GM18502 (cell line): ENCODE measurements at regions not wholly inside any gene's neighbourhood (a gene's known extent, or its start where the extent isn't known, plus 50 kb on each side); places are given as distances from the start of the nearest gene placed in this dataset.
"Not testable (repeated sequence)": the region's sequence is repeated elsewhere in the genome, so short reads cannot be mapped to it uniquely, and the experiment has no call there.

Source experiments
- ATAC-seq: cut with Tn5 transposase; IDR thresholded peaks from one replicate; pipeline ENCODE4 v1.9.1; 2021; ENCODE audit warnings: mild to moderate bottlenecking; ENCODE audit not compliant: unreplicated experiment, poor library complexity

DNA sequence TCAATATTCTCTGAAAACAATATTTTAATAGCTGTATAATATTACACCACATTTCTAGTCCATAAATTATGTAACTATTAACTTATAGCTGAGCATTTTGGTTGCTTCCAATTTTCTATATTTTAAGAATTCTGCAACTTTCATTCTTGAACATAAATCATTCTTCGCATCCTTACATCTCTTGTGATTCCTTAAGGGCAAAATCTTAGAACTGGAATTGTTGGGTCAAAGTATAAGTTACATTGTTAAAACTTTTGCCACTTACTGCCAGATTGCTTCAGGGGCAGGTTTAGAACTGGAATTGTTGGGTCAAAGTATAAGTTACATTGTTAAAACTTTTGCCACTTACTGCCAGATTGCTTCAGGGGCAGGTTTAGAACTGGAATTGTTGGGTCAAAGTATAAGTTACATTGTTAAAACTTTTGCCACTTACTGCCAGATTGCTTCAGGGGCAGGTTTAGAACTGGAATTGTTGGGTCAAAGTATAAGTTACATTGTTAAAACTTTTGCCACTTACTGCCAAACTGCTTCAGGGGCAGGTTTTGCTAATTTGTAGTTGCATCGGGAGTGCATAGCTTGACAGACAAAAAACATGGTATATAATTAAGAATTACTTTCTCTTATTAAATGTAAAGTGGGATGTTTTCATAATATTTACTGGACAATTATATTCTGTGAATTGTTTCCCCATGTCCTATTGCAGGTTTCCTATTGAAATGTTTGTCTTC, 179.9 kb upstream of the OR13F1 start:
- not testable (repeated sequence) for ATAC-seq

GRCh38 chr9:104326912-104327311, 177.2 kb upstream of the OR13F1 start:
- ATAC-seq, result no peak

DNA sequence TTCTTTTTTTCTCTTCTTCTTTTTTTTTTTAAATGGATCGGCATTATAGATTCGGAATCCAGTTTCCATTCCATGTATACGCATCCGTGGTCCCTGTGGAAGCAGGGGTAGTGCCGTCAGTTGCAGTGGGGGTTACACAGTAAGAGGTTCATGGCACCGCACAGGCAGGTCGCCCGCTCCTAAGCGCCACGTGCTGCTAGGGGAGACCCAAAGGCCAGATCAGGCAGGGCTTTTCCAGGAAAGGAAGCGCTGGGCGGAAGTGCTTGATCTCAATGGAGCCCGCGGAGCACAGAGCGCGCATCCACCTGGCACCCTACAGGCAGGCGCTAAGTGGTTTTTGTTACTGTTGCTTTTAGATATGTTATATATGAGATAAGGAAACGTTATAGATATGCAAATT, 174.8 kb upstream of the OR13F1 start:
- no peak for ATAC-seq

DNA sequence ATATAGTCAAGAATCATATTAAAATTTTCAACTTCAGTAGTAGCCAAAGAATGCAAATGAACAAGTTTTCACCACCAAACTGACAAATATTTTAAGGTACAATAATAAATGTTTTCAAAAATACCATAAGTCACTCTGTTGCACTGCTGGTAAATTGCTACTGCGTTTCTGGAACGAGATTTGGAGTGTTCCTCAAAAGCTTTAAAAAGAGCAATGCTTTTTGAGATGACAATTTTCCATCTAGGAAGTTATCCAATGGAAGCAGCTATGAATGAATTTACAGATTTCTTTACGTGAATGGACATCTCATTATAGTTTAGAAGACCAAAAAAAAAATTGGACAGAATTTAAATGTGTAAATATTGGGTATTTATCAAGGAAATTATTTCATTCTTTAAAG, 173.2 kb upstream of the OR13F1 start:
- no peak for ATAC-seq

DNA sequence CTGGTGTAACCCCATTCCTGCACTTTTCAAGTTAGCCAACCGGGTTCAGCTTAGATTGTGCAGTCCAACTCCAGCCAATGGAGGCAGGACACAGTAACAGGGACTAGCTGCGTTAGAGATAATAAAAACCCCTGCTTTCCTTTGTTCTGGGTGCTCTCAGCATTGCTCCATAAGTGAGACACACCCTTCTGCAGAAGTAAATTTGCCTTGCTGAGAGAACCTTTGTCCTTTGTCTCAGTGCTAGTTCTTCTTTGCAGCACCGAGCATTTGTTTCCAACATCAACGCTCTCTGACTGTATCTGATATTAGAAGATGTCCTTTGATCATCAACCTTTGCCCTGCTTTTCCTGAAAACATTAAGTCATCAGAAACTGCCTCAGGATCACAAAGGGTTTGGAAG, 169.5 kb upstream of the OR13F1 start:
- no peak for ATAC-seq

- ATAC-seq, result no peak
Measured at GRCh38 chr9:104339692-104340091, 164.4 kb upstream of the OR13F1 start.

DNA sequence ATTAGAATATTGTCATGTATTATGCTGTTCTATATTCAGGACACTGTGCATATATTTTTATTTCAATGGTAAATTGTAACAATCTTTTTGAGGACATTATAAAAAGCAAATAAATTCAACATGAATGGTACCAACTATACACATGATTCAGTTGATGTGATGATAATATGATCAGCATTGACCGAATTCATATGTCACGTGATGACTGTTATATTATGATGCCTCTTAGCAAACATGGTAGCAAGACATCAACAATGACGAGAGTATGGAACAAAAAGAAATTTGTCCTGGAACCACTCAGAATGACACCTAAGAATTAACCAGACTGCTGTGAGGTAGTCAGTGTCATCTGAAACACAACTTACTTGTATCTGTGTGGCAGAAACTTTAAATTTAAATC, 161.5 kb upstream of the OR13F1 start:
- ATAC-seq, result no peak

- no peak for ATAC-seq
Measured at GRCh38 chr9:104345061-104345460, 159.0 kb upstream of the OR13F1 start.

DNA sequence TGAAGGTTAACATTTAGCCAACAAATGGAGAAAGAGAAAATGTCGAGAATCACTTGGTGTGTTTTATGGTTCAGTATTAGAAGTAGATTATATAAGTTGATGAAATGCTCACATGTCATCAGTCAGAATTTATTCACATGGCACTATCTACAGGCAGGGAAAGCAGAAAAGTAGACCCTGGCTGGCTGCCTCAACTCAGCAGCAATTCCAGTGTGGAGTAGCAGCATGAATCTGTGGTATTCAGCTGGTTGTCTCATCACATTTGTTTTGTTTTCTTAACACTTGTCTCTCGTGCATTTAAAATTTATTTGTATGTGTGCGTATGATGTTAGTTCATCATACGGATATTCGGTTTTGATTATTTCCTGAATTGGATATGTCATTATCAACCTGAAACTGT, 153.5 kb upstream of the OR13F1 start:
- no peak for ATAC-seq

DNA sequence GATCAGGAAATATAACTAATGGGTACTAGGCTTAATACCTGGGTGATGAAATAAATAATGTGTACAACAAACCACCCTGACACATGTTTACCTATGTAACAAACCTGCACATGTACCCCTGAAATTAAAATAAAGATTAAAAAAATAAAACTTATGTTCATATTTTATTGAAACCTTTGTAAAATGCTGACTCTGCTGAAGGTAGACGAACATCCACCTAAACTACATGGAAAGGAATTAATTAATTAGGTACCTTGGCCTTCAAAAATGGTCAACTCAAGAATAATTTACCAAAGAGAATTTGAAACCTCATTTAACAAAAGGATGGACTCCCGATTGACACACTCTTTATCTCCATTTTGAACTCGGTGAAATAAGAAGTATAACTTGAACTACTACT, 152.3 kb upstream of the OR13F1 start:
- ATAC-seq, result no peak

- no peak for ATAC-seq
Measured at GRCh38 chr9:104361207-104361606, 142.9 kb upstream of the OR13F1 start.

DNA sequence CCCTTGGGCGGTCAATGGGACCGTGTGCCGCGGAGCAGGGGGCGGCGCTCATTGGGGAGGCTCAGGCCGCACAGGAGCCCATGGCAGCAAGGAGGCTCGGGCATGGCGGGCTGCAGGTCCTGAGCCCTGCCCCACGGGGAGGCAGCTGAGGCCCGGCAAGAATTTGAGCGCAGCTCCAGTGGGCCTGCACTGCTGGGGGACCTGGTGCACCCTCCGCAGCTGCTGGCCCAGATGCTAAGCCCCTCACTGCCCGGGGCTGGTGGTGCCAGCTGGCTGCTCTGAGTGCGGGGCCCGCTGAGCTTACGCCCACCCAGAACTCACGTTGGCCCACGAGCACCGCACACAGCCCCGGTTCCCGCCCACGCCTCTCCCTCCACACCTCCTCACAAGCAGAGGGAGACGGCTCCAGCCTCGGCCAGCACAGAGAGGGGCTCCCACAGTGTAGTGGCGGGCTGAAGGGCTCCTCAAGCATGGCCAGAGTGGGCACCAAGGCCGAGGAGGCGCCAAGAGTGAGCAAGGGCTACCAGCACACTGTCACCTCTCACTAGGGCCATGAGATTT, 141.1 kb upstream of the OR13F1 start:
- no peak for ATAC-seq

- no peak for ATAC-seq
Measured at GRCh38 chr9:104367507-104367906, 136.6 kb upstream of the OR13F1 start.

GRCh38 chr9:104368318-104368717, 135.7 kb upstream of the OR13F1 start:
- ATAC-seq, result not testable (repeated sequence)

DNA sequence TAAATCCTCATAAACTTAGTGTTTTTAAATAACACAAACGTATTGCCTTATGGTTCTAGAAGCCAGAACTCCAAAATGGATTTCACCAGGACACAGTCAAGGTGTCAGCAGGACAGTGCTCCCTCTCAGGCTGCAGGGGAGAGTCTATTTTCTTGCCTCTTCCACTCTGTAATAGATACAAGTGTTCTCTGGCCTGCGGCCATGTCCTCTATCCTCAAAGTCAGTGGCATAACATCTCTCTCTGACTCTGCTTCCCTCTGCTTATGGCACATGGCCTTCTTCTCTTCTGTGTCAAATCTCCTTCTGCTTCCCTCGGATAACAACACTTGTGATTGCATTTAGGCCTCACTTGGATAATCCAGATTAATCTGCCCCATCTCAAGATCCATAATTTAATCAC, 129.4 kb upstream of the OR13F1 start:
- no peak for ATAC-seq

DNA sequence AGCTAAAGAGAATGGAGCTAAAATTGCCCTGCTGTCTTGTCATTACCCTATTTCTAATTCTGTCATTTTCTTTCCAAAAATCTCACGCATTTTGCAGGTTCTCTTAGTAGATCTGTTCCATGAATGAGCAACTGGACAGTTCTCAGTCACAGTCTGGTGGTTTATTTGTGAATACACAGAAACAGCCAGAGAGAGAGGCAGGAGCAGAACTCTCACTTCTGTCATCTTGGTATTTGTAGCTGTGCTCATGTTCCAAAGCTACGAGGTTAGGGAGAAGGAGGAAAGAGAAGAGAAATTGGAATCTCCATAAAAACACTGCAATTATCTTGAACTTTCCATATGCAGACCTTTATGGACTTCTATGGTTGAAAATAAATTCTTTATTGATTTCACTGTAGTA, 118.0 kb upstream of the OR13F1 start:
- no peak for ATAC-seq

GRCh38 chr9:104386425-104387069, 117.5 kb upstream of the OR13F1 start:
- peak; percentile 73 for ATAC-seq

DNA sequence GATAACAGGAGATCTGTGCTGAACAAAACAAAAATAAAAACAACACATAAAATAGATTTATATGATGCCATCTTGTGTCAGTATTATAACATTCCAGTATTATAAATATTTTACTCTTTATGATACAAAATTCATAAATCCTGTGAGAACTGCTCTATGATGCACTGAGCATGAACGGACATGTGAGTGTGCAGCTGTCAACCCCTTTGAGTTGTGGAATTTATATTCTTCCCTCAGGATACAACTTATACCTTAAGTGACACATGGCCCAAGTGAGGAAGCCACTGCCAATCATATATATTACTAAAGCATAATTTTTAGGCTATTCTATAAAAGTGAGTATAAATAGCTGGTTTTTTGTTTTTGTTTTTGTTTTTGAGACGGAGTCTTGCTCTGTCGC, 116.0 kb upstream of the OR13F1 start:
- no peak for ATAC-seq

DNA sequence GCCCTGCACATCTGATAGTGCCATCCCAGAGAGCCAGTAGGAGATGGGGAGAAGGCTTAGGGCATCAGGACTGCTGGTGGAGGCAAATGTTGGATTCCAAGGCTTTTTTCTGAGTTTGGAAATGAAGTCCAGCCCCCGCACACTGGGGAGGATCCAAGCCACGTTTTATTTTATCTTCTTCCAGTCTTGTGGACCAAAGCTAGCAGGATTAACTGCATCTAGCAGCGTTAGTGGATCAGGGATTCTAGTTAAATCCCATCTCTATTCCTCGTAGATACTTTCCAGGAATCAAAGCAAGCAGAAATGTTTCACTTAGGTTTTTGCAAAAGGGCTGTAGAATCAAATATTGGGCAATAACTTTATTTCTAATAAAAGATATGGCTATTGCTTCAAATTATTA, 114.7 kb upstream of the OR13F1 start:
- ATAC-seq, result no peak

DNA sequence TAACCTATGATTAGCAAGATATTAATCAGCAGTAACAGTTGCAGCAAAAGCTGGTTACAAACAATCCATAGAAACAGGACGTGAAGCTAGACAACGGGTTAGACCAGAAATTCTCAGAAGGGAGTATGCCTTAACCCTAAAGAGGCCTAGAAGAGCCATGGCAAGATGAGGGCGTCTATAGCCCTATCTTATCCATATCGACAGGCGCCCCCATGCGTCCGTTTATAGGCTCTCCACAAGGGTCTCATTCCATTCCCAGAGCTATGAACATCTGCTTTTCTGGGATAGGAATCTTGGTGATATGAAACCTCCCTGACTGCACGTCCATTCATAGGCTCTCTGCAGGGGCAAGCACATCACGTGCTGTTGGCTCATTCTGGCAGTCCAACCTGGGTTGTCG, 109.2 kb upstream of the OR13F1 start:
- ATAC-seq, result not testable (repeated sequence)

GRCh38 chr9:104412238-104412637, 91.8 kb upstream of the OR13F1 start:
- no peak for ATAC-seq

GRCh38 chr9:104416470-104416869, 87.6 kb upstream of the OR13F1 start:
- no peak for ATAC-seq
